ENCODE measurements at regions not wholly inside any gene's neighbourhood (a gene's known extent, or its start where the extent isn't known, plus 50 kb on each side); places are given as distances from the start of the nearest gene placed in this dataset.
"Not testable (repeated sequence)": the region's sequence is repeated elsewhere in the genome, so short reads cannot be mapped to it uniquely, and the experiment has no call there.

DNA sequence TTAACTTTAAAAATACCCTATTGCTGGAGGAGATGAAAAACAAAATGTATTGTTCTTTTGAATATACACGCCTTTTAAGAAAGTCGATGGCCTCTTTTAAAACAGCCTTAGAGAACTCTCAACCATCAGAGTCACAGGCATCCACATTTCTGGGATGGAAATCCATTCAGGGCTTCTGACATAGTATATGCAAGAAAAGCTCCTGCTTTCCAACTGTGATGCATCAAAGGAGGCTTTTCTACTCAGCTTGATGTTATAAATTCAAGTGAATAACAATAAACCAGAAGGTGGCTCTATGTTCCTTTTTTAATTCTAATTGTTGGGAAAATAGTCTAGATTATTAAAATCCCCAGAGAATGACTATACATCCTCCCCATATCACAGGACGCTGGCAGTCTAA lies 398.8 kb upstream of the CXADR start:
- H3K27me3 ChIP-seq (replicated peaks; ENCODE audit: control insufficient read depth, insufficient read depth, low read length): no peaks in the 10 kb centered on the region; the same call in 1 of the 2 replicates
- H3K4me3 ChIP-seq (ENCODE audit: low read depth, low read length): no peak overlapping the region
- no peaks in the 10 kb centered on the region for H3K9me3 ChIP-seq
- peaks cover 12% of the 10 kb centered on the region for H3K27me3 Mint-ChIP-seq (ENCODE audit: insufficient read depth, unreplicated experiment)
- H3K36me3 ChIP-seq (ENCODE audit: control insufficient read depth, insufficient read depth, low read length): no peaks in the 10 kb centered on the region
- no peaks in the 10 kb centered on the region for H3K4me1 ChIP-seq
- ChIA-PET CTCF (no interaction called here), POLR2A (no interaction called here)
- no peak for DNase-seq
- no peaks in the 10 kb centered on the region for H3K9me3 Mint-ChIP-seq (ENCODE audit: unreplicated experiment)
- no peaks in the 10 kb centered on the region for H3K4me1 Mint-ChIP-seq (ENCODE audit: low read depth, unreplicated experiment)
- H3K4me3 Mint-ChIP-seq (ENCODE audit: unreplicated experiment): no peak overlapping the region
- intact Hi-C loops (cut with micrococcal nuclease; ENCODE audit: unreplicated experiment): no loop called here
- TF ChIP-seq, protein P1, sequence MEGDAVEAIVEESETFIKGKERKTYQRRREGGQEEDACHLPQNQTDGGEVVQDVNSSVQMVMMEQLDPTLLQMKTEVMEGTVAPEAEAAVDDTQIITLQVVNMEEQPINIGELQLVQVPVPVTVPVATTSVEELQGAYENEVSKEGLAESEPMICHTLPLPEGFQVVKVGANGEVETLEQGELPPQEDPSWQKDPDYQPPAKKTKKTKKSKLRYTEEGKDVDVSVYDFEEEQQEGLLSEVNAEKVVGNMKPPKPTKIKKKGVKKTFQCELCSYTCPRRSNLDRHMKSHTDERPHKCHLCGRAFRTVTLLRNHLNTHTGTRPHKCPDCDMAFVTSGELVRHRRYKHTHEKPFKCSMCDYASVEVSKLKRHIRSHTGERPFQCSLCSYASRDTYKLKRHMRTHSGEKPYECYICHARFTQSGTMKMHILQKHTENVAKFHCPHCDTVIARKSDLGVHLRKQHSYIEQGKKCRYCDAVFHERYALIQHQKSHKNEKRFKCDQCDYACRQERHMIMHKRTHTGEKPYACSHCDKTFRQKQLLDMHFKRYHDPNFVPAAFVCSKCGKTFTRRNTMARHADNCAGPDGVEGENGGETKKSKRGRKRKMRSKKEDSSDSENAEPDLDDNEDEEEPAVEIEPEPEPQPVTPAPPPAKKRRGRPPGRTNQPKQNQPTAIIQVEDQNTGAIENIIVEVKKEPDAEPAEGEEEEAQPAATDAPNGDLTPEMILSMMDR (IDR thresholded peaks at IDR 0.05; ENCODE audit: insufficient read depth in 1 of 2, low read depth in 1 of 2, low read length in 1 of 2, severe bottlenecking in 1 of 2, unreplicated experiment in 1 of 2): no peak
- H3K36me3 Mint-ChIP-seq (ENCODE audit: insufficient read depth, unreplicated experiment): no peaks in the 10 kb centered on the region
- no TSS peak for BruUV-seq (replicated peaks)
- no peak overlapping the region for H3K27ac Mint-ChIP-seq (ENCODE audit: unreplicated experiment)

DNA sequence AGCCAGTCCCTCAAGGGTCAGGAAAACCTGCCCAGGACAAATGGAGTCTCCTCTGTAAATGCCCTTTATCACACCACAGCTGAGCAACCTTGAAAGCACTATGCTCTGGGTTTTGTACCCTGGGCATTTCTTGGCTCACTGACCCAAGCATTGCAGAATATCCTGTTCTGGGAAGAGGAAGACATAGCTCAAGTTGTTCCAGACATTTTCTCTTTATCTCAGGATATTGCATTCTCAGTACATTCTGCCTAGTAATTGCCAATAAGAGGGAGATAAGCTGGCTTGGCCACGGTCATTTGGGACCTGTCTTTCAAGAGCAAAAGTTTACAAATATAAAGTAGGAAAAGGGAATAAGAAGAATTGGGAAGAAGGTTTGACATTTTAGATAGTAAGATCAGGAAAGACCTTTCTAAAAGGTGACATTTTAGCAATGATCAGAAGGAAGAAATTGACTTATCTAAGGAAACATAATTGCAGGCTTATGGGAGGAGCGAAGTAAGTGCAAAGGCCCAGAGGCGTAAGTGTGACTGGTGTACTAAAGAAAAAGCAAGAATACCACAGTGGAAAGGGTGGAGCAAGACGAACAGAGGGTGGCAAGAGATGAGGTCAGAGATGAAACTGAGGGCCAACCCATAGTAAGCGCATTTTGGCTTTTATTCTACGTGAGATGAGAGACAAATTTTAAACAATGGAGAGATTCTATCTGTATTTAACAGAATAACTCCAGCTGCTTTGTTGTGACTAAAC lies 394.0 kb upstream of the CXADR start:
- TF ChIP-seq, protein P1 (IDR thresholded peaks at IDR 0.05; ENCODE audit: insufficient read depth in 1 of 2, low read depth in 1 of 2, low read length in 1 of 2, severe bottlenecking in 1 of 2, unreplicated experiment in 1 of 2): no peak
- H3K4me3 ChIP-seq (ENCODE audit: low read depth, low read length): no peak overlapping the region
- no peaks in the 10 kb centered on the region for H3K9me3 ChIP-seq
- H3K4me1 ChIP-seq: no peaks in the 10 kb centered on the region
- Mint-ChIP-seq H3K27me3 (ENCODE audit: insufficient read depth, unreplicated experiment) (peaks cover 14% of the 10 kb centered on the region), H3K9me3 (ENCODE audit: unreplicated experiment) (no peaks in the 10 kb centered on the region), H3K4me3 (ENCODE audit: unreplicated experiment) (no peak overlapping the region), H3K4me1 (ENCODE audit: low read depth, unreplicated experiment) (no peaks in the 10 kb centered on the region), H3K36me3 (ENCODE audit: insufficient read depth, unreplicated experiment) (no peaks in the 10 kb centered on the region), H3K27ac (ENCODE audit: unreplicated experiment) (no peak overlapping the region)
- ChIA-PET POLR2A (no interaction called here), CTCF (no interaction called here)
- DNase-seq: no peak
- BruUV-seq (replicated peaks): no TSS peak
- H3K36me3 ChIP-seq (ENCODE audit: control insufficient read depth, insufficient read depth, low read length): no peaks in the 10 kb centered on the region
- H3K27me3 ChIP-seq (replicated peaks; ENCODE audit: control insufficient read depth, insufficient read depth, low read length): no peaks in the 10 kb centered on the region; the same call in 1 of the 2 replicates
- intact Hi-C loops (cut with micrococcal nuclease; ENCODE audit: unreplicated experiment): no loop called here

DNA sequence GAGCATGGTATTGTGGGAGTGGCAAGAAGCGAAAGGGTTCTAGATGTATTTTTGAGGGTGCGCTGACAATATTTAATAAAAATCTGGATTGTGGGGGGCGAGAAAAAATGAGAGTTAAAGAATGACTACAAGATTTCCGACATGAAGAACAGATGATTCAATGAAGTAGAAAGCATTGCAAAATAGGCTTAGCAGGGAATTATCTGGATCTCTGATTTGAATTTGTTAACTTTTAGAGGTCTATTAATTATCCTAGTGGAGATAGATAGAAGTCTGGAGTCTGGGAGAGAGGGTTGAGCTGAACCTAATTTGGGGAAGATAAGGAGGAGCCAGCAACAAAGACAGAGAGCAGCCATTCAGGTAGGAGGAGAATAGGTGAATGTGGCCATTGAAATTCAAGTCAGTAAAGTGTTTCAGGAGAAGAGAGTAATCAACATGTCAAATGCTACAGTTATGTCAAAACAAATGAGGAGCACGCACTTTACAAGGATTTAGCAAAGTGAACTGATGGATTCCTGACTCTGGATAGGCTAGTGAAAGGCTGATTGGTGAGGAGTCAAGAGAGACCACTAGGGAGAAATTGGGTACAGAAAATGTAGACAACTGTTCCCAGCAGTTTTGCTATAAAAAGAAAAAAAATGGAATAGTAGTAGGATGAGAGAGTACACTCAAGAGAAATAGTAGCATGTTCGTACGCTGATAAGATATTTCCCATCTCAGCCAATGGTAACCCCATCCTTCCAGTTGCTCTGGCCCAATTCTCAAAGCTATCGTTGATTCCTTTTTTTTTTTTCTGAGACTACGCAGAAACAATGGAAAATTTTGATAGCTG lies 393.2 kb upstream of the CXADR start:
- intact Hi-C loops (cut with micrococcal nuclease; ENCODE audit: unreplicated experiment): no loop called here
- CTCF ChIA-PET: no interaction called here
- Histone ChIP-seq H3K9me3 (no peaks in the 10 kb centered on the region), H3K4me3 (ENCODE audit: low read depth, low read length) (no peak overlapping the region), H3K36me3 (ENCODE audit: control insufficient read depth, insufficient read depth, low read length) (no peaks in the 10 kb centered on the region), H3K4me1 (no peaks in the 10 kb centered on the region), H3K27me3 (replicated peaks; ENCODE audit: control insufficient read depth, insufficient read depth, low read length) (no peaks in the 10 kb centered on the region; the same call in 1 of the 2 replicates)
- BruUV-seq (replicated peaks): no TSS peak
- H3K27me3 Mint-ChIP-seq (ENCODE audit: insufficient read depth, unreplicated experiment): peaks cover 14% of the 10 kb centered on the region
- TF ChIP-seq, protein P1 (IDR thresholded peaks at IDR 0.05; ENCODE audit: insufficient read depth in 1 of 2, low read depth in 1 of 2, low read length in 1 of 2, severe bottlenecking in 1 of 2, unreplicated experiment in 1 of 2): no peak
- H3K36me3 Mint-ChIP-seq (ENCODE audit: insufficient read depth, unreplicated experiment): no peaks in the 10 kb centered on the region
- no peaks in the 10 kb centered on the region for H3K4me1 Mint-ChIP-seq (ENCODE audit: low read depth, unreplicated experiment)
- no peak overlapping the region for H3K27ac Mint-ChIP-seq (ENCODE audit: unreplicated experiment)
- no peak overlapping the region for H3K4me3 Mint-ChIP-seq (ENCODE audit: unreplicated experiment)
- POLR2A ChIA-PET: no interaction called here
- no peaks in the 10 kb centered on the region for H3K9me3 Mint-ChIP-seq (ENCODE audit: unreplicated experiment)
- DNase-seq: no peak

DNA sequence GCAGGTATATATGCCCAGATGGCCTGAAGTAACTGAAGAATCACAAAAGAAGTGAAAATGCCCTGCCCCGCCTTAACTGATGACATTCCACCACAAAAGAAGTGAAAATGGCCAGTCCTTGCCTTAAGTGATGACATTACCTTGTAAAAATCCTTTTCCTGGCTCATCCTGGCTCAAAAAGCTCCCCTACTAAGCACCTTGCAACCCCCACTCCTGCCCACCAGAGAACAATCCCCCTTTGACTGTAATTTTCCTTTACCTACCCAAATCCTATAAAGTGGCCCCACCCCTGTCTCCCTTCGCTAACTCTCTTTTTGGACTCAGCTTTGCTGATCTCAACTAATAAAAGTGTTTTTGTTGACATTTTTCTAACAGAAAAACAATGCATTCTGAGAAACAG lies 385.4 kb upstream of the CXADR start:
- H3K36me3 ChIP-seq (ENCODE audit: control insufficient read depth, insufficient read depth, low read length); H3K36me3 Mint-ChIP-seq (ENCODE audit: insufficient read depth, unreplicated experiment); intact Hi-C loops (cut with micrococcal nuclease; ENCODE audit: unreplicated experiment); POLR2A ChIA-PET; H3K4me1 Mint-ChIP-seq (ENCODE audit: low read depth, unreplicated experiment); H3K27ac Mint-ChIP-seq (ENCODE audit: unreplicated experiment); H3K4me3 ChIP-seq (ENCODE audit: low read depth, low read length); H3K9me3 ChIP-seq; H3K9me3 Mint-ChIP-seq (ENCODE audit: unreplicated experiment); BruUV-seq (replicated peaks); H3K27me3 Mint-ChIP-seq (ENCODE audit: insufficient read depth, unreplicated experiment); H3K4me1 ChIP-seq; CTCF ChIA-PET; H3K27me3 ChIP-seq (replicated peaks; ENCODE audit: control insufficient read depth, insufficient read depth, low read length); DNase-seq; H3K4me3 Mint-ChIP-seq (ENCODE audit: unreplicated experiment): not testable (repeated sequence)
